Upper lobe of left lung (tissue), 4 donors: ENCODE measurements at regions not wholly inside any gene's neighbourhood (a gene's known extent, or its start where the extent isn't known, plus 50 kb on each side); places are given as distances from the start of the nearest gene placed in this dataset.

Experiments used
- CTCF ChIP-seq, 6 experiments: fragments of 450-650 bp in 4 of 6; fragments of 200-600 bp in 2 of 6; sonication (generic) in 2 of 6; IDR thresholded peaks; one replicate each; pipeline ENCODE4 v1.5.1; 2016 to 2019; ENCODE audit warnings: antibody characterized with exemption in 6 of 6
- POLR2A ChIP-seq, 4 donors: fragments of 450-650 bp; IDR thresholded peaks; one replicate each; pipeline ENCODE4 v1.5.1; 2016 to 2017; ENCODE audit warnings: antibody characterized with exemption in 4 of 4, mild to moderate bottlenecking in 2 of 4

DNA sequence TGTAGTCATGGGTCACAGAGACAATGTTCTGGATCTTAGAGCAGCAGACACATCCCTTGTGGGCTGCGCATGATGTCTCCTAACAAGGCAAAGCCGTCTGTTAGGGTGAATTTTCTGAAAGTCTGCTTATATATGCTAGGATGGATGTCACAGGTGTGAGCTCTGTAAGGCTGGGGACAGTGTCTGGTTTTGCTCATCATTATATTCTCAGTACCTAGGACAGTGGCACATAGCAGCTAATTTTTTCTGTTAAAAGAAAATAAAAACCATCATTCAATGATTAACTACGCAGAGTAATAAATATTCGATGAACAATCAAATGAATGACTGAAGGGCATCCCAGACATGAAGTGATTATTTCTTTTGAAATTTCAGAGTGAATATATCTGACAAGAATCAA is 52.9 kb upstream of the FAM169A start:
- TF ChIP-seq CTCF (IDR thresholded peaks at IDR 0.05) (no peak), POLR2A (IDR thresholded peaks at IDR 0.05) (no peak)
